ENCODE measurements at regions not wholly inside any gene's neighbourhood (a gene's known extent, or its start where the extent isn't known, plus 50 kb on each side); places are given as distances from the start of the nearest gene placed in this dataset.

DNA sequence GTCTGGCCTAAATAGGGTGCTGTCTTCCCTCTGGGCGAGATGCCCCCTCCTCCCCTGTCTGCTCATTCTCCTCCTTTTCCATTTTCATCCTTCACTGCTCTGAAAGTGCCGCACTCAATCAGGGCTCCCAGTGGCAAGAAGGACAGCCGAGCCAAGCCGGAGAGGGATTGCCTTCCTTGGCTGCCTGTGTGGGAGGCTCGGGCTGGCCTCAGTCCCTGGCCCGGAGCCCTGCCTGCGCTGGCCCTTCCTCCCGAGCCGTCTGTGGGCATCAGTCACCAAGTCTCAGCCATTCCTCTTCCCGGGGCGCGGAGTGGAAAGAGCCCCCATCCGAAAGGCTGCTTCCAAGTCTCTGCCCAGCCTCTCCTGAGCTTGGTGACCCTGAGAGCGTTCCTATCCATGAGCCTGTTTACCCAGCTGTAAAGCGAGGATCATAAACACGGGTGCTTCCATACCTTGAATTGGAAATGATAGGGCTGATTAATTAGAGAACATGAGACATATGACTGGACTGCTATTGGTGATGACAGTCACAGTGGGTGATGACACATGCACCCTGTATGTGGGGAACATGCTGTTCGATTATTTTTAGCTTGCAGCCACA is 59.1 kb upstream of the TLE3 start:
- POLR2A ChIA-PET: interaction anchor here (0.6 to 1.2 kb wide), 2 partner anchors 13 to 42 kb away, joined by 3 to 4 read pairs; no protein-coding TSS in a partner anchor
- no peaks in the 10 kb centered on the region for H3K9me3 ChIP-seq (replicated peaks; ENCODE audit: control insufficient read depth, insufficient read depth, low read depth, low read length)
- H3K79me2 ChIP-seq (ENCODE audit: control insufficient read depth, insufficient read depth, low read length): no peaks in the 10 kb centered on the region
- CTCF ChIA-PET (ENCODE audit: low intra/inter-chr PET ratio): no interaction called here
- no TSS peak for BruUV-seq (replicated peaks)
- H3K27me3 ChIP-seq (ENCODE audit: control insufficient read depth in 2 of 2, insufficient read depth in 2 of 2, low read length in 2 of 2): peaks cover 35 to 77% of the 10 kb centered on the region in 2 experiments
- no peak for FAIRE-seq
- H3K9me1 ChIP-seq (ENCODE audit: control insufficient read depth, insufficient read depth, low read length): no peaks in the 10 kb centered on the region
- H3K4me1 ChIP-seq (replicated peaks in 1 of 2; ENCODE audit: control insufficient read depth in 2 of 2, insufficient read depth in 2 of 2, low read length in 2 of 2): peaks cover 0 to 5% of the 10 kb centered on the region in 2 experiments; a peak in 1 of 5 replicates
- no peak overlapping the region for H3K27ac ChIP-seq (ENCODE audit: extremely low read depth, low read depth, low read length)
- WGBS (ENCODE audit: insufficient coverage, low coverage, missing lambda C conversion rate): under 1% methylated on average over 17 of the region's 17 CpGs
- intact Hi-C loops (cut with micrococcal nuclease): no loop called here
- no peaks in the 10 kb centered on the region; the same call in 1 of the 2 replicates for H4K20me1 ChIP-seq (replicated peaks; ENCODE audit: control insufficient read depth, insufficient read depth, low read length)
- no peak for DNase-seq (ENCODE audit: extremely low read depth in 1 of 4, low spot score in 3 of 4)
- H3K4me2 ChIP-seq (ENCODE audit: insufficient read depth, low read length): no peak overlapping the region
- in situ Hi-C loops (cut with MboI): no loop called here
- H3K4me3 ChIP-seq: no peak overlapping the region
- no peaks in the 10 kb centered on the region for H3K36me3 ChIP-seq (ENCODE audit: control insufficient read depth, insufficient read depth, low read length)
- no peak for ATAC-seq
- no peak overlapping the region for H3K9ac ChIP-seq (ENCODE audit: insufficient read depth in 1 of 2, low read depth in 2 of 2, low read length in 2 of 2)
- H2AFZ ChIP-seq (ENCODE audit: low read depth, low read length): no peak overlapping the region
- no peak for TF ChIP-seq SIN3B (IDR thresholded peaks at IDR 0.05; ENCODE audit: low read depth)
- TF ChIP-seq GABPB2 (CRISPR knock-in tag; conservative IDR thresholded peaks at IDR 0.05): no peak
- TF ChIP-seq HMGN3 (IDR thresholded peaks at IDR 0.05; ENCODE audit: borderline replicate concordance, extremely low read depth, insufficient read length, low read depth, low read length): no peak
- TF ChIP-seq BMI1 (IDR thresholded peaks at IDR 0.05; ENCODE audit: low read length): no peak
- no peak for TF ChIP-seq SRF (CRISPR knock-in tag; IDR thresholded peaks at IDR 0.05)
- no peak for TF ChIP-seq GABPB1 (CRISPR knock-in tag; IDR thresholded peaks at IDR 0.05)
- TF ChIP-seq ZNF780A (CRISPR knock-in tag; IDR thresholded peaks at IDR 0.05): no peak
- TF ChIP-seq, protein P1, sequence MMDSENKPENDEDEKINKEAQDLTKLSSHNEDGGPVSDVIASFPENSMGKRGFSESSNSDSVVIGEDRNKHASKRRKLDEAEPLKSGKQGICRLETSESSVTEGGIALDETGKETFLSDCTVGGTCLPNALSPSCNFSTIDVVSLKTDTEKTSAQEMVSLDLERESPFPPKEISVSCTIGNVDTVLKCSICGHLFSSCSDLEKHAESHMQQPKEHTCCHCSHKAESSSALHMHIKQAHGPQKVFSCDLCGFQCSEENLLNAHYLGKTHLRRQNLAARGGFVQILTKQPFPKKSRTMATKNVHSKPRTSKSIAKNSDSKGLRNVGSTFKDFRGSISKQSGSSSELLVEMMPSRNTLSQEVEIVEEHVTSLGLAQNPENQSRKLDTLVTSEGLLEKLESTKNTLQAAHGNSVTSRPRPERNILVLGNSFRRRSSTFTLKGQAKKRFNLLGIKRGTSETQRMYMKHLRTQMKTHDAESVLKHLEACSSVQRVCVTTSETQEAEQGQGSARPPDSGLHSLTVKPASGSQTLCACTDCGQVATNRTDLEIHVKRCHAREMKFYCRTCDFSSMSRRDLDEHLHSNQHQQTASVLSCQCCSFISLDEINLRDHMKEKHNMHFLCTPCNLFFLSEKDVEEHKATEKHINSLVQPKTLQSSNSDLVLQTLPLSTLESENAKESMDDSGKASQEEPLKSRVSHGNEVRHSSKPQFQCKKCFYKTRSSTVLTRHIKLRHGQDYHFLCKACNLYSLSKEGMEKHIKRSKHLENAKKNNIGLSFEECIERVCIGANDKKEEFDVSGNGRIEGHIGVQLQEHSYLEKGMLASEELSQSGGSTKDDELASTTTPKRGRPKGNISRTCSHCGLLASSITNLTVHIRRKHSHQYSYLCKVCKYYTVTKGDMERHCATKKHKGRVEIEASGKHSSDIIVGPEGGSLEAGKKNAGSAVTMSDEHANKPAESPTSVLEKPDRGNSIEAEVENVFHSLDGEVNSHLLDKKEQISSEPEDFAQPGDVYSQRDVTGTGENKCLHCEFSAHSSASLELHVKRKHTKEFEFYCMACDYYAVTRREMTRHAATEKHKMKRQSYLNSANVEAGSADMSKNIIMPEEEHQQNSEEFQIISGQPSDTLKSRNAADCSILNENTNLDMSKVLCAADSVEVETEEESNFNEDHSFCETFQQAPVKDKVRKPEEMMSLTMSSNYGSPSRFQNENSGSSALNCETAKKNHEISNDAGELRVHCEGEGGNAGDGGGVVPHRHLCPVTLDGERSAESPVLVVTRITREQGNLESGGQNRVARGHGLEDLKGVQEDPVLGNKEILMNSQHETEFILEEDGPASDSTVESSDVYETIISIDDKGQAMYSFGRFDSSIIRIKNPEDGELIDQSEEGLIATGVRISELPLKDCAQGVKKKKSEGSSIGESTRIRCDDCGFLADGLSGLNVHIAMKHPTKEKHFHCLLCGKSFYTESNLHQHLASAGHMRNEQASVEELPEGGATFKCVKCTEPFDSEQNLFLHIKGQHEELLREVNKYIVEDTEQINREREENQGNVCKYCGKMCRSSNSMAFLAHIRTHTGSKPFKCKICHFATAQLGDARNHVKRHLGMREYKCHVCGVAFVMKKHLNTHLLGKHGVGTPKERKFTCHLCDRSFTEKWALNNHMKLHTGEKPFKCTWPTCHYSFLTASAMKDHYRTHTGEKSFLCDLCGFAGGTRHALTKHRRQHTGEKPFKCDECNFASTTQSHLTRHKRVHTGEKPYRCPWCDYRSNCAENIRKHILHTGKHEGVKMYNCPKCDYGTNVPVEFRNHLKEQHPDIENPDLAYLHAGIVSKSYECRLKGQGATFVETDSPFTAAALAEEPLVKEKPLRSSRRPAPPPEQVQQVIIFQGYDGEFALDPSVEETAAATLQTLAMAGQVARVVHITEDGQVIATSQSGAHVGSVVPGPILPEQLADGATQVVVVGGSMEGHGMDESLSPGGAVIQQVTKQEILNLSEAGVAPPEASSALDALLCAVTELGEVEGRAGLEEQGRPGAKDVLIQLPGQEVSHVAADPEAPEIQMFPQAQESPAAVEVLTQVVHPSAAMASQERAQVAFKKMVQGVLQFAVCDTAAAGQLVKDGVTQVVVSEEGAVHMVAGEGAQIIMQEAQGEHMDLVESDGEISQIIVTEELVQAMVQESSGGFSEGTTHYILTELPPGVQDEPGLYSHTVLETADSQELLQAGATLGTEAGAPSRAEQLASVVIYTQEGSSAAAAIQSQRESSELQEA (IDR thresholded peaks at IDR 0.05; ENCODE audit: low read depth): no peak
- TF ChIP-seq ZNF764 (CRISPR knock-in tag; IDR thresholded peaks at IDR 0.05; ENCODE audit: low read depth): no peak
- TF ChIP-seq, protein P2, sequence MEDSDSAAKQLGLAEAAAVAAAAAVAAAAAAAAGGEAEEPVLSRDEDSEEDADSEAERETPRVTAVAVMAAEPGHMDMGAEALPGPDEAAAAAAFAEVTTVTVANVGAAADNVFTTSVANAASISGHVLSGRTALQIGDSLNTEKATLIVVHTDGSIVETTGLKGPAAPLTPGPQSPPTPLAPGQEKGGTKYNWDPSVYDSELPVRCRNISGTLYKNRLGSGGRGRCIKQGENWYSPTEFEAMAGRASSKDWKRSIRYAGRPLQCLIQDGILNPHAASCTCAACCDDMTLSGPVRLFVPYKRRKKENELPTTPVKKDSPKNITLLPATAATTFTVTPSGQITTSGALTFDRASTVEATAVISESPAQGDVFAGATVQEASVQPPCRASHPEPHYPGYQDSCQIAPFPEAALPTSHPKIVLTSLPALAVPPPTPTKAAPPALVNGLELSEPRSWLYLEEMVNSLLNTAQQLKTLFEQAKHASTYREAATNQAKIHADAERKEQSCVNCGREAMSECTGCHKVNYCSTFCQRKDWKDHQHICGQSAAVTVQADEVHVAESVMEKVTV (CRISPR knock-in tag; IDR thresholded peaks at IDR 0.05): no peak
- TF ChIP-seq, protein P3, sequence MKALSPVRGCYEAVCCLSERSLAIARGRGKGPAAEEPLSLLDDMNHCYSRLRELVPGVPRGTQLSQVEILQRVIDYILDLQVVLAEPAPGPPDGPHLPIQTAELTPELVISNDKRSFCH (CRISPR knock-in tag; IDR thresholded peaks at IDR 0.05): no peak
- TF ChIP-seq, protein P3 (tag; IDR thresholded peaks at IDR 0.05): no peak
